HUDEP-2 (cell line): ENCODE measurements at regions not wholly inside any gene's neighbourhood (a gene's known extent, or its start where the extent isn't known, plus 50 kb on each side); places are given as distances from the start of the nearest gene placed in this dataset.

Source experiments
- DNase-seq, 76 experiments: peaks; one replicate each; lab custom pipeline; 2025; ENCODE audit not compliant: unreplicated experiment in 76 of 76; lab: John Stamatoyannopoulos, UW

- no peak for DNase-seq
Observed at GRCh38 chr22:47858773-47859306, 1096.4 kb downstream of the TBC1D22A start.

- no peak for DNase-seq
Observed at GRCh38 chr22:47854680-47855079, 1092.2 kb downstream of the TBC1D22A start.

GRCh38 chr22:47854251-47854650 is 1091.8 kb downstream of the TBC1D22A start:
- no peak for DNase-seq

GRCh38 chr22:47853750-47854149 is 1091.3 kb downstream of the TBC1D22A start:
- DNase-seq = no peak

GRCh38 chr22:47851586-47851985 is 1089.1 kb downstream of the TBC1D22A start:
- no peak for DNase-seq

- no peak for DNase-seq
Observed at GRCh38 chr22:47850644-47851151, 1088.2 kb downstream of the TBC1D22A start.

GRCh38 chr22:47849576-47849975 is 1087.1 kb downstream of the TBC1D22A start:
- DNase-seq = no peak

- no peak for DNase-seq
Observed at GRCh38 chr22:47848184-47848920, 1085.9 kb downstream of the TBC1D22A start.

- no peak for DNase-seq
Observed at GRCh38 chr22:47847131-47847890, 1084.9 kb downstream of the TBC1D22A start.

- DNase-seq = no peak
Observed at GRCh38 chr22:47846206-47846605, 1083.8 kb downstream of the TBC1D22A start.

- peak in 1 of 76 experiments; percentile 1 for DNase-seq
Observed at GRCh38 chr22:47842119-47842518, 1079.7 kb downstream of the TBC1D22A start.

GRCh38 chr22:47841156-47841555 is 1078.7 kb downstream of the TBC1D22A start:
- DNase-seq = no peak

GRCh38 chr22:47839595-47840227 is 1077.3 kb downstream of the TBC1D22A start:
- DNase-seq = no peak

GRCh38 chr22:47837703-47838102 is 1075.3 kb downstream of the TBC1D22A start:
- peak in 35 of 76 experiments; percentile 1 to 52 (median 17) for DNase-seq

- DNase-seq = no peak
Observed at GRCh38 chr22:47836957-47837356, 1074.5 kb downstream of the TBC1D22A start.

GRCh38 chr22:47835726-47836125 is 1073.3 kb downstream of the TBC1D22A start:
- no peak for DNase-seq

- no peak for DNase-seq
Observed at GRCh38 chr22:47826016-47826415, 1063.6 kb downstream of the TBC1D22A start.

- DNase-seq = no peak
Observed at GRCh38 chr22:47822422-47822821, 1060.0 kb downstream of the TBC1D22A start.

GRCh38 chr22:47818496-47818895 is 1056.0 kb downstream of the TBC1D22A start:
- no peak for DNase-seq

GRCh38 chr22:47817380-47817779 is 1054.9 kb downstream of the TBC1D22A start:
- DNase-seq = no peak

- DNase-seq = no peak
Observed at GRCh38 chr22:47816863-47817210, 1054.4 kb downstream of the TBC1D22A start.
